NT2/D1 (cell line): ENCODE measurements at regions not wholly inside any gene's neighbourhood (a gene's known extent, or its start where the extent isn't known, plus 50 kb on each side); places are given as distances from the start of the nearest gene placed in this dataset.

Experiments used
- SUZ12 ChIP-seq: IDR thresholded peaks from 2 replicates; pipeline ENCODE4 v1.6.1; 2011; ENCODE audit not compliant: insufficient read length, insufficient read depth; ENCODE audit errors: extremely low read depth
- YY1 ChIP-seq: IDR thresholded peaks from 2 replicates; pipeline ENCODE4 v1.6.1; 2011; ENCODE audit not compliant: insufficient read length, insufficient read depth
- ZNF274 ChIP-seq: IDR thresholded peaks from 2 replicates; pipeline ENCODE4 v1.6.1; 2011; ENCODE audit warnings: mild to moderate bottlenecking, low read depth, low read length

GRCh38 chr2:216578325-216578724 is 54.9 kb upstream of the IGFBP2 start:
- no peak for TF ChIP-seq YY1
- TF ChIP-seq ZNF274 = no peak
- no peak for TF ChIP-seq SUZ12
